ENCODE measurements at regions not wholly inside any gene's neighbourhood (a gene's known extent, or its start where the extent isn't known, plus 50 kb on each side); places are given as distances from the start of the nearest gene placed in this dataset.
"Not testable (repeated sequence)": the region's sequence is repeated elsewhere in the genome, so short reads cannot be mapped to it uniquely, and the experiment has no call there.

DNA sequence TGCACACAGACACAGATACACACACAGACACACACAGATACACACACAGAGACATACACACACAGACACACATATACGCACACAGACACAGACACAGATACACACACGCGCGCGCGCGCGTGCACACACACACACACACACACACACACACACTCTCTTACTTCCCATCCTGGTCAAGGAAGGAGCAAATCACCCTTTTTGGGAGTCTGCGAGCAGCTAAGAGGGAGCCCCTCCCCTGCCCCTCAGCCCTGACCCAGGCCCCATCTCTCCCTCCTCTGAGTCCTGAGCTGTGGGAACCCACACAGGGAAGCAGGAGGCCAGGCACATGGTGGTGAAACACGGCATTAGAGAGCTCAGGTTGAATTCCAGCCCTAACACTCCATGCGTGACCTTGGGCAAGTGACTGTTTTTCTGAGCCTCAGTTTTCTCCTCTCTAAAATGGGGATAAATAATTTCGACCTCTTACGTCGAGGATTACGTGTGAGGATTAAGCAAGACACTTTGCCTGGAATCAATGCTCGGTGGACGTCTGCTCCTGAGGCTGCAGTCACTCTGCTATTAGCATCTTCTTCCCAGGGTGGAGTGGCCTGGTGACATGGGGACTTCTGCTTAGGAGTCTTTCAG lies 191.5 kb downstream of the TBC1D2B start:
- not testable (repeated sequence) for TF ChIP-seq KDM2A (CRISPR knock-in tag; IDR thresholded peaks at IDR 0.05; ENCODE audit: borderline replicate concordance, low read depth); ZNF547 (CRISPR knock-in tag; IDR thresholded peaks at IDR 0.05); KLF6 (CRISPR knock-in tag; IDR thresholded peaks at IDR 0.05); RBM22 (optimal IDR thresholded peaks at IDR 0.05; ENCODE audit: low read length); SAFB2 (CRISPR knock-in tag; IDR thresholded peaks at IDR 0.05; ENCODE audit: borderline replicate concordance, low read depth); ELF4 (CRISPR knock-in tag; IDR thresholded peaks at IDR 0.05; ENCODE audit: borderline replicate concordance); REXO4 (CRISPR knock-in tag; IDR thresholded peaks at IDR 0.05; ENCODE audit: borderline replicate concordance); SAP130 (CRISPR knock-in tag; IDR thresholded peaks at IDR 0.05; ENCODE audit: low read depth); EZH2 (conservative IDR thresholded peaks at IDR 0.05; ENCODE audit: low read depth, low read length)
- TF ChIP-seq, protein P1, sequence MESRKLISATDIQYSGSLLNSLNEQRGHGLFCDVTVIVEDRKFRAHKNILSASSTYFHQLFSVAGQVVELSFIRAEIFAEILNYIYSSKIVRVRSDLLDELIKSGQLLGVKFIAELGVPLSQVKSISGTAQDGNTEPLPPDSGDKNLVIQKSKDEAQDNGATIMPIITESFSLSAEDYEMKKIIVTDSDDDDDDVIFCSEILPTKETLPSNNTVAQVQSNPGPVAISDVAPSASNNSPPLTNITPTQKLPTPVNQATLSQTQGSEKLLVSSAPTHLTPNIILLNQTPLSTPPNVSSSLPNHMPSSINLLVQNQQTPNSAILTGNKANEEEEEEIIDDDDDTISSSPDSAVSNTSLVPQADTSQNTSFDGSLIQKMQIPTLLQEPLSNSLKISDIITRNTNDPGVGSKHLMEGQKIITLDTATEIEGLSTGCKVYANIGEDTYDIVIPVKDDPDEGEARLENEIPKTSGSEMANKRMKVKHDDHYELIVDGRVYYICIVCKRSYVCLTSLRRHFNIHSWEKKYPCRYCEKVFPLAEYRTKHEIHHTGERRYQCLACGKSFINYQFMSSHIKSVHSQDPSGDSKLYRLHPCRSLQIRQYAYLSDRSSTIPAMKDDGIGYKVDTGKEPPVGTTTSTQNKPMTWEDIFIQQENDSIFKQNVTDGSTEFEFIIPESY (CRISPR knock-in tag; IDR thresholded peaks at IDR 0.05): not testable (repeated sequence)
